ENCODE measurements at regions not wholly inside any gene's neighbourhood (a gene's known extent, or its start where the extent isn't known, plus 50 kb on each side); places are given as distances from the start of the nearest gene placed in this dataset.

GRCh38 chr3:182179631-182180030 lies 467.9 kb downstream of the SOX2 start:
- no peak for TF ChIP-seq CTCF (IDR thresholded peaks at IDR 0.05; ENCODE audit: unreplicated experiment)
- Mint-ChIP-seq H3K9me3 (ENCODE audit: low read depth) (no peaks in the 10 kb centered on the region), H3K4me1 (ENCODE audit: low read depth) (peaks cover 40% of the 10 kb centered on the region), H3K27me3 (peaks cover 60% of the 10 kb centered on the region), H3K36me3 (ENCODE audit: insufficient read depth) (no peaks in the 10 kb centered on the region), H3K27ac (peak overlapping the region; percentile 25), H3K4me3 (ENCODE audit: low read depth) (no peak overlapping the region)
- no peak for DNase-seq (ENCODE audit: low spot score, unreplicated experiment)

GRCh38 chr3:182180654-182181385 lies 469.1 kb downstream of the SOX2 start:
- TF ChIP-seq CTCF (IDR thresholded peaks at IDR 0.05; ENCODE audit: unreplicated experiment), result no peak
- Mint-ChIP-seq H3K27me3 (peaks cover 62% of the 10 kb centered on the region), H3K27ac (peak overlapping the region; percentile 63), H3K4me1 (ENCODE audit: low read depth) (peaks cover 40% of the 10 kb centered on the region), H3K4me3 (ENCODE audit: low read depth) (no peak overlapping the region), H3K36me3 (ENCODE audit: insufficient read depth) (no peaks in the 10 kb centered on the region), H3K9me3 (ENCODE audit: low read depth) (no peaks in the 10 kb centered on the region)
- DNase-seq (ENCODE audit: low spot score, unreplicated experiment), result no peak

GRCh38 chr3:182182531-182182968 lies 470.8 kb downstream of the SOX2 start:
- Mint-ChIP-seq H3K4me1 (ENCODE audit: low read depth) (peaks cover 38% of the 10 kb centered on the region), H3K27me3 (peaks cover 61% of the 10 kb centered on the region), H3K9me3 (ENCODE audit: low read depth) (peaks cover 8% of the 10 kb centered on the region), H3K36me3 (ENCODE audit: insufficient read depth) (peaks cover 4% of the 10 kb centered on the region), H3K27ac (no peak overlapping the region), H3K4me3 (ENCODE audit: low read depth) (no peak overlapping the region)
- TF ChIP-seq CTCF (IDR thresholded peaks at IDR 0.05; ENCODE audit: unreplicated experiment), result no peak
- DNase-seq (ENCODE audit: low spot score, unreplicated experiment), result no peak

GRCh38 chr3:182183716-182184430 lies 472.1 kb downstream of the SOX2 start:
- H3K27ac Mint-ChIP-seq, result no peak overlapping the region

More at GRCh38 chr3:182183716-182184430, 472.1 kb downstream of the SOX2 start:
- no peak for TF ChIP-seq CTCF (IDR thresholded peaks at IDR 0.05; ENCODE audit: unreplicated experiment)
- Mint-ChIP-seq H3K27me3 (peaks cover 64% of the 10 kb centered on the region), H3K4me3 (ENCODE audit: low read depth) (no peak overlapping the region), H3K4me1 (ENCODE audit: low read depth) (peaks cover 35% of the 10 kb centered on the region), H3K36me3 (ENCODE audit: insufficient read depth) (peaks cover 4% of the 10 kb centered on the region), H3K9me3 (ENCODE audit: low read depth) (peaks cover 15% of the 10 kb centered on the region)
- DNase-seq (ENCODE audit: low spot score, unreplicated experiment), result no peak

Measured in progenitor cell of endocrine pancreas (in vitro differentiated cells).